K562 (cell line): ENCODE measurements at regions not wholly inside any gene's neighbourhood (a gene's known extent, or its start where the extent isn't known, plus 50 kb on each side); places are given as distances from the start of the nearest gene placed in this dataset.

Source experiments
- ATAC-seq: fragments of 200-7000 bp; cut with Tn5 transposase; 3 replicates; pipeline ENCODE4 v1.9.1; 2020; ENCODE audit warnings: moderate library complexity
- BruUV-seq: library from RNA; stranded (reverse); fragments of 400-500 nt; replicated peaks from 2 replicates; lab custom pipeline; 2021; lab: Mats Ljungman, UMichigan
- CTCF ChIA-PET: fragments of 300-600 bp; formaldehyde crosslinking; extraction: SDS; loops from one replicate; lab custom pipeline; 2021; ENCODE audit warnings: low intra/inter-chr PET ratio; lab: Yijun Ruan, JAX
- POLR2A ChIA-PET: fragments of 300-600, 350-650 bp; sonication (Branson Sonifier 250); formaldehyde crosslinking; extraction: SDS; loops from one replicate; lab custom pipeline; 2021; ENCODE audit warnings: antibody characterized with exemption, inconsistent platforms; lab: Yijun Ruan, JAX
- DNase-seq, 4 experiments: peaks; one replicate each; pipeline versions ENCODE4 v3.0.0 to v3.0.0-alpha.2; 2011 to 2018; ENCODE audit warnings: low spot score in 3 of 4, mixed read lengths in 3 of 4; ENCODE audit errors: extremely low read depth in 1 of 4
- FAIRE-seq: peaks from 2 replicates; lab custom pipeline; 2011; peaks lifted over from hg19 to GRCh38; lab: Jason Lieb, UNC
- H2AFZ ChIP-seq: 2 replicates; pipeline ENCODE4 v1.6.0; 2011; ENCODE audit warnings: low read depth, low read length, control low read depth, inconsistent platforms
- H3K27ac ChIP-seq: fragments of 200-600 bp; 3 replicates; pipeline ENCODE4 v1.8.0; 2011; ENCODE audit warnings: low read depth, mild to moderate bottlenecking, control low read depth, inconsistent platforms, low read length, moderate library complexity, mixed read lengths; ENCODE audit errors: extremely low read depth
- H3K27me3 ChIP-seq, 2 experiments: fragments of 300-600 bp in 1 of 2; 2 replicates in 1 of 2; 3 replicates in 1 of 2; pipeline versions ENCODE4 v1.6.0 to v1.8.0; 2011; ENCODE audit warnings: inconsistent platforms in 2 of 2, low read length in 2 of 2, mild to moderate bottlenecking in 1 of 2, mixed read lengths in 1 of 2, moderate library complexity in 1 of 2; ENCODE audit not compliant: control insufficient read depth in 2 of 2, insufficient read depth in 2 of 2
- H3K36me3 ChIP-seq: fragments of 300-600 bp; 3 replicates; pipeline ENCODE4 v1.8.0; 2011; ENCODE audit warnings: mild to moderate bottlenecking, low read length, inconsistent platforms; ENCODE audit not compliant: control insufficient read depth, insufficient read depth
- H3K4me1 ChIP-seq, 2 experiments: fragments of 200-600 bp in 1 of 2; replicated peaks in 1 of 2; 2 replicates in 1 of 2; 3 replicates in 1 of 2; pipeline versions ENCODE4 v1.5.1 to v1.8.0; 2011; ENCODE audit warnings: inconsistent platforms in 2 of 2, low read length in 2 of 2, mild to moderate bottlenecking in 1 of 2, mixed read lengths in 1 of 2, moderate library complexity in 1 of 2; ENCODE audit not compliant: control insufficient read depth in 2 of 2, insufficient read depth in 2 of 2
- H3K4me2 ChIP-seq: 2 replicates; pipeline ENCODE4 v1.6.1; 2011; ENCODE audit warnings: low read length, control low read depth, inconsistent platforms, mixed read lengths; ENCODE audit not compliant: insufficient read depth
- H3K4me3 ChIP-seq: fragments of 200-600 bp; sonication (generic), shearing (Covaris generic); 2 replicates; pipeline ENCODE4 v1.5.1; 2016; ENCODE audit warnings: control low read depth, inconsistent platforms
- H3K79me2 ChIP-seq: fragments of 200-600 bp; 3 replicates; pipeline ENCODE4 v1.8.0; 2011; ENCODE audit warnings: low read length, inconsistent platforms; ENCODE audit not compliant: control insufficient read depth, insufficient read depth
- H3K9ac ChIP-seq, 2 experiments: 2 replicates each; pipeline versions ENCODE4 v1.6.0 to v1.6.1; 2011; ENCODE audit warnings: low read depth in 2 of 2, low read length in 2 of 2, control low read depth in 1 of 2, inconsistent platforms in 1 of 2, mild to moderate bottlenecking in 1 of 2, mixed read lengths in 1 of 2; ENCODE audit not compliant: insufficient read depth in 1 of 2
- H3K9me1 ChIP-seq: one replicate; pipeline ENCODE4 v1.6.0; 2011; ENCODE audit warnings: inconsistent platforms, mild to moderate bottlenecking, low read length, moderate library complexity; ENCODE audit not compliant: control insufficient read depth, insufficient read depth
- H3K9me3 ChIP-seq: replicated peaks from 2 replicates; pipeline ENCODE4 v1.5.1; 2011; ENCODE audit warnings: low read depth, low read length, inconsistent platforms; ENCODE audit not compliant: control insufficient read depth, insufficient read depth
- H4K20me1 ChIP-seq: replicated peaks from 2 replicates; pipeline ENCODE4 v1.6.1; 2011; ENCODE audit warnings: low read length, inconsistent platforms, mixed read lengths; ENCODE audit not compliant: control insufficient read depth, insufficient read depth
- FIP1L1 ChIP-seq: fragments of 200-400 bp; formaldehyde crosslinking; IDR thresholded peaks from 2 replicates; pipeline ENCODE4 v1.6.1; 2018; ENCODE audit warnings: mild to moderate bottlenecking, low read depth, low read length; ENCODE audit not compliant: poor library complexity, severe bottlenecking
- MTA1 ChIP-seq: fragments of 450-650 bp; IDR thresholded peaks from 2 replicates; pipeline ENCODE4 v1.6.1; 2017; ENCODE audit warnings: borderline replicate concordance
- ZNF175 ChIP-seq: fragments of 200-800 bp; sonication (Bioruptor generic); IDR thresholded peaks from 2 replicates; pipeline ENCODE4 v1.6.1; 2016; ENCODE audit warnings: low read depth, mild to moderate bottlenecking, missing genetic modification characterization, missing compliant biosample characterization
- ZNF507 ChIP-seq: conservative IDR thresholded peaks from 2 replicates; pipeline ENCODE4 v1.6.1; 2017; ENCODE audit warnings: missing genetic modification characterization, missing compliant biosample characterization
- ZNF699 ChIP-seq: fragments of 250-450 bp; sonication (Bioruptor Pico); IDR thresholded peaks from 2 replicates; pipeline ENCODE4 v1.8.0; 2021; ENCODE audit warnings: mild to moderate bottlenecking, moderate library complexity; ENCODE audit not compliant: insufficient replicate concordance
- WGBS: fragments of 100-300 bp; shearing (Covaris generic); methylation state at CpG from one replicate; pipeline ENCODE4 v1.1.6; 2016; ENCODE audit warnings: low coverage, mixed read lengths; ENCODE audit not compliant: insufficient coverage; ENCODE audit errors: missing lambda C conversion rate; 5-methylcytosine and 5-hydroxymethylcytosine counted together
- in situ Hi-C: fragments of 300-500 bp; cut with MboI; formaldehyde crosslinking; loops from 4 replicates; pipeline ENCODE4 v1.15.0; 2018; ENCODE audit warnings: inconsistent platforms, mixed read lengths
- intact Hi-C: fragments of 100-400 bp; cut with micrococcal nuclease; formaldehyde crosslinking; loops from 2 replicates; pipeline ENCODE4 v1.14.2; 2022
- TF ChIP-seq, protein P1 (sequence below): sonication (generic); formaldehyde crosslinking; IDR thresholded peaks from 2 replicates; pipeline ENCODE4 v1.4.0; 2020; ENCODE audit warnings: mild to moderate bottlenecking, missing genetic modification reagents
- TF ChIP-seq, protein P2 (sequence below), 2 experiments: fragments of 150-350 bp in 1 of 2; IDR thresholded peaks; 2 replicates each; pipeline ENCODE4 v1.6.1; 2012 to 2016; ENCODE audit warnings: low read depth in 2 of 2, low read length in 2 of 2, mild to moderate bottlenecking in 1 of 2, moderate library complexity in 1 of 2
- TF ChIP-seq, protein P3 (sequence below): fragments of 450-650 bp; formaldehyde crosslinking; IDR thresholded peaks from 2 replicates; pipeline ENCODE4 v1.4.0; 2022; ENCODE audit warnings: mild to moderate bottlenecking, moderate library complexity

DNA sequence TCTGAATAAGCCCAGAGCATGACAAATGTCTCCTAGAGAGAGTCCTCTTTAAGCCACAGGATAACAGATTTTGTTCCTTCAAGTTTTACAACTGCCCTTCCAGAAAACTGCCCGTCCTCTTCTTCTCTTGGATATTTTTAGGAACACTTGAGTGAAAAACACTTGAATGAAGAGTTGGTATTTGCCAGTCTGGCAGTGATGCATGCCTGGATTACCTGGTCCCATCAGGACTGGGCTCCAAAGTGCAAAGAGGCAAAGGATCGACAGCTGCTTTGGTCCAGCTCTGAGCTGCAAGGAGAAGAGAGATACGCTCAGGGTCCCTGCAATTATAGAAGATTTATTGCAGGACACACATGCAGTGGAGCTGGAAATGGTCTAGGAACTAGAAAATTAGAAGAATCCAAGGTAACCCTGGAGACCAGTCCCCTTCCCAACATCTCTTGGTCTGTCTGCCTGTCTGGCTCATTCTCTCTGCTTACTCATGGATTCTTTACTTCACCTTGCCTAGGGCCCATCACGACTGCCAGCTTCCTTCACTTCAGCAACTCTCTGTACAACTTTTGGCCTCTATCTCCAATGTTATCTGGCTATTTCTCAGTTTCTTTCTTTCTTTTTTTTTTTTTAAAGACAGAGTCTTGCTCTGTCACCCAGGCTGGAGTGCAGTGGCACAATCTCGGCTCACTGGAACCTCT is 112.1 kb upstream of the SIX2 start:
- WGBS = 0% methylated on average over 4 of the region's 5 CpGs
- TF ChIP-seq, protein P1, sequence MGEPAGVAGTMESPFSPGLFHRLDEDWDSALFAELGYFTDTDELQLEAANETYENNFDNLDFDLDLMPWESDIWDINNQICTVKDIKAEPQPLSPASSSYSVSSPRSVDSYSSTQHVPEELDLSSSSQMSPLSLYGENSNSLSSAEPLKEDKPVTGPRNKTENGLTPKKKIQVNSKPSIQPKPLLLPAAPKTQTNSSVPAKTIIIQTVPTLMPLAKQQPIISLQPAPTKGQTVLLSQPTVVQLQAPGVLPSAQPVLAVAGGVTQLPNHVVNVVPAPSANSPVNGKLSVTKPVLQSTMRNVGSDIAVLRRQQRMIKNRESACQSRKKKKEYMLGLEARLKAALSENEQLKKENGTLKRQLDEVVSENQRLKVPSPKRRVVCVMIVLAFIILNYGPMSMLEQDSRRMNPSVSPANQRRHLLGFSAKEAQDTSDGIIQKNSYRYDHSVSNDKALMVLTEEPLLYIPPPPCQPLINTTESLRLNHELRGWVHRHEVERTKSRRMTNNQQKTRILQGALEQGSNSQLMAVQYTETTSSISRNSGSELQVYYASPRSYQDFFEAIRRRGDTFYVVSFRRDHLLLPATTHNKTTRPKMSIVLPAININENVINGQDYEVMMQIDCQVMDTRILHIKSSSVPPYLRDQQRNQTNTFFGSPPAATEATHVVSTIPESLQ = no peak
- no peak for TF ChIP-seq FIP1L1
- TF ChIP-seq, protein P2, sequence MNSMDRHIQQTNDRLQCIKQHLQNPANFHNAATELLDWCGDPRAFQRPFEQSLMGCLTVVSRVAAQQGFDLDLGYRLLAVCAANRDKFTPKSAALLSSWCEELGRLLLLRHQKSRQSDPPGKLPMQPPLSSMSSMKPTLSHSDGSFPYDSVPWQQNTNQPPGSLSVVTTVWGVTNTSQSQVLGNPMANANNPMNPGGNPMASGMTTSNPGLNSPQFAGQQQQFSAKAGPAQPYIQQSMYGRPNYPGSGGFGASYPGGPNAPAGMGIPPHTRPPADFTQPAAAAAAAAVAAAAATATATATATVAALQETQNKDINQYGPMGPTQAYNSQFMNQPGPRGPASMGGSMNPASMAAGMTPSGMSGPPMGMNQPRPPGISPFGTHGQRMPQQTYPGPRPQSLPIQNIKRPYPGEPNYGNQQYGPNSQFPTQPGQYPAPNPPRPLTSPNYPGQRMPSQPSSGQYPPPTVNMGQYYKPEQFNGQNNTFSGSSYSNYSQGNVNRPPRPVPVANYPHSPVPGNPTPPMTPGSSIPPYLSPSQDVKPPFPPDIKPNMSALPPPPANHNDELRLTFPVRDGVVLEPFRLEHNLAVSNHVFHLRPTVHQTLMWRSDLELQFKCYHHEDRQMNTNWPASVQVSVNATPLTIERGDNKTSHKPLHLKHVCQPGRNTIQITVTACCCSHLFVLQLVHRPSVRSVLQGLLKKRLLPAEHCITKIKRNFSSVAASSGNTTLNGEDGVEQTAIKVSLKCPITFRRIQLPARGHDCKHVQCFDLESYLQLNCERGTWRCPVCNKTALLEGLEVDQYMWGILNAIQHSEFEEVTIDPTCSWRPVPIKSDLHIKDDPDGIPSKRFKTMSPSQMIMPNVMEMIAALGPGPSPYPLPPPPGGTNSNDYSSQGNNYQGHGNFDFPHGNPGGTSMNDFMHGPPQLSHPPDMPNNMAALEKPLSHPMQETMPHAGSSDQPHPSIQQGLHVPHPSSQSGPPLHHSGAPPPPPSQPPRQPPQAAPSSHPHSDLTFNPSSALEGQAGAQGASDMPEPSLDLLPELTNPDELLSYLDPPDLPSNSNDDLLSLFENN (IDR thresholded peaks at IDR 0.05; ENCODE audit: low read depth in 2 of 2, low read length in 2 of 2) = no peak
- TF ChIP-seq, protein P3, sequence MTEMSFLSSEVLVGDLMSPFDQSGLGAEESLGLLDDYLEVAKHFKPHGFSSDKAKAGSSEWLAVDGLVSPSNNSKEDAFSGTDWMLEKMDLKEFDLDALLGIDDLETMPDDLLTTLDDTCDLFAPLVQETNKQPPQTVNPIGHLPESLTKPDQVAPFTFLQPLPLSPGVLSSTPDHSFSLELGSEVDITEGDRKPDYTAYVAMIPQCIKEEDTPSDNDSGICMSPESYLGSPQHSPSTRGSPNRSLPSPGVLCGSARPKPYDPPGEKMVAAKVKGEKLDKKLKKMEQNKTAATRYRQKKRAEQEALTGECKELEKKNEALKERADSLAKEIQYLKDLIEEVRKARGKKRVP (CRISPR knock-in tag) = no peak
- no peak for TF ChIP-seq ZNF175
- no peak for TF ChIP-seq ZNF699 (CRISPR knock-in tag)
- no peak for TF ChIP-seq MTA1
- TF ChIP-seq ZNF507 (tag) = no peak

More for the DNA sequence above, 112.1 kb upstream of the SIX2 start:
- no peak overlapping the region for H3K4me3 ChIP-seq
- no peaks in the 10 kb centered on the region for H3K79me2 ChIP-seq
- CTCF ChIA-PET = no interaction called here
- H2AFZ ChIP-seq = no peak overlapping the region
- FAIRE-seq (no peak), ATAC-seq (no peak), DNase-seq (no peak)
- H3K27ac ChIP-seq = no peak overlapping the region
- no peak overlapping the region for H3K4me2 ChIP-seq
- in situ Hi-C loops = no loop called here
- intact Hi-C loops = no loop called here
- BruUV-seq = no TSS peak
- no peak overlapping the region for H3K9ac ChIP-seq
- H3K36me3 ChIP-seq = no peaks in the 10 kb centered on the region
- no peaks in the 10 kb centered on the region for H3K9me1 ChIP-seq
- H3K9me3 ChIP-seq = no peaks in the 10 kb centered on the region
- no peaks in the 10 kb centered on the region for H4K20me1 ChIP-seq
- POLR2A ChIA-PET = interaction anchor here (0.8 to 1.0 kb wide), 2 partner anchors 7 to 14 kb away, joined by 3 read pairs; no protein-coding TSS in a partner anchor
- no peaks in the 10 kb centered on the region; a peak in 2 of 5 replicates for H3K27me3 ChIP-seq
- H3K4me1 ChIP-seq = no peaks in the 10 kb centered on the region
